Left ventricle myocardium superior (tissue), 1 donor: ENCODE measurements at regions not wholly inside any gene's neighbourhood (a gene's known extent, or its start where the extent isn't known, plus 50 kb on each side); places are given as distances from the start of the nearest gene placed in this dataset.

Source experiments
- ATAC-seq: fragments of 200-7000 bp; cut with Tn5 transposase; one replicate; pipeline ENCODE4 v1.9.1; 2020; ENCODE audit warnings: mild to moderate bottlenecking, moderate library complexity
- DNase-seq: peaks from one replicate; pipeline ENCODE4 v3.0.0-alpha.2; 2020
- intact Hi-C: fragments of 100-400 bp; cut with micrococcal nuclease; formaldehyde crosslinking; loops from one replicate; pipeline ENCODE4 v1.11.0; 2022
- donor health status: DM: no; HTN: yes; CAD: no; lungs with severe emphysema.

- ATAC-seq (no peak), DNase-seq (no peak)
- intact Hi-C loops, result no loop called here
Observed at GRCh38 chr6:48280035-48280620, 169.1 kb upstream of the PTCHD4 start.

DNA sequence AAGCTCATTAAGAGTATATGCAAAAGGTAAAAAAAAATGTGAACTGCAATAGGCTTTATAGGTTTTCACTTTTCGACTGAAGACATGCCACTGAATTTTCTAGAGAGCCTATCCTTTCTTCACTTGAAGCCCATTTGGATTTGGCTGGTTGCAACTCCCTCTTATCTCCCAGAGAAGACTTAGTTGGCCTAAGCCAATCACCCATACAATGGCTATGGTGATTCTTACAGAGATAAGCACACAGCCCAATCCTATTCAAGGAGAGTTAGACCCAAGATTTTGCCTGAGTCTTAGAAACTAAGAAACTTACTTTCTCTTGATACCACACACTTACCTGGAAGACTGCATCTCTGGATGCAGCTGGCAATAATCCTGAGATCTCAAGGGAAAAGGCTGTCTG lies 167.3 kb upstream of the PTCHD4 start:
- ATAC-seq (no peak), DNase-seq (no peak)
- intact Hi-C loops, result no loop called here

- ATAC-seq, result no peak
- DNase-seq, result no peak
- intact Hi-C loops, result no loop called here
Observed at GRCh38 chr6:48272518-48272917, 161.5 kb upstream of the PTCHD4 start.

- ATAC-seq (no peak), DNase-seq (no peak)
- intact Hi-C loops, result no loop called here
Observed at GRCh38 chr6:48255094-48255493, 144.1 kb upstream of the PTCHD4 start.

DNA sequence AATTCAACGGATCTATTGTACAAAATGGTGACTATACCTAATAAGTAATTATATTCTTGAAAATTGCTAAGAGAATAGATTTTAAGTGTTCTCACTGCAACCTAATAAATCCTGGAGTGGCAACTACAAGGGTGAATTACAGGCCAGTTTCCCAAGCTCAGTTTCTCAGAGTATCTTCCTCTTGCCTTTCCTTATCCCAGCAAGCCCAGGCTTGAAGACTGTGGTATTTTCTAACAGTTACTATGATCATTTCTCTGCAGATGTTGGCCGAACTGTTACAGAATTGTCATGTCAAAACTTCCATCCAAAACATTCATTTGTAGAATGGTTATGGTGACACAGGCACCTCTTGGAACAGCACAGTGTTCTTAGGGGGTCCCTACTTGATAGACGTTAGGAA lies 138.1 kb upstream of the PTCHD4 start:
- intact Hi-C loops, result no loop called here
- ATAC-seq, result no peak
- DNase-seq, result no peak

DNA sequence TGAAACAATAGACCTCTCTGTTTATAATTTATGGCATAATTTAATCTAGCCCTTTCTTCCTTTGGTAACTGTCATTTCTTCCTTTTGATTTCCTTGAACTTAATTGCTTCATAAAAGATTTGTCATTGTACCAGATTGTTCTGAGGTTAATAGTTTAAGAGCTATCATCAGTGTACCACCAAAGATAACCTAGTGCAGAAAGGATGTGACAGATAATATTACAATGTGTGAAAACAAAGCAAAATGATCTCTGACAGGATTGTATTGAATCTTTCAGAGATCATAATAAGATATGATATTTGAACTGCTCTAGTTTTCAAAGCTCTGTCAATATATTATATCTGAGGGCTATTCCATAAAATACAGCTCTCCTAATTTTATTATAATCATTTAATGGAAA lies 132.1 kb upstream of the PTCHD4 start:
- no peak for ATAC-seq
- no peak for DNase-seq
- intact Hi-C loops, result no loop called here

DNA sequence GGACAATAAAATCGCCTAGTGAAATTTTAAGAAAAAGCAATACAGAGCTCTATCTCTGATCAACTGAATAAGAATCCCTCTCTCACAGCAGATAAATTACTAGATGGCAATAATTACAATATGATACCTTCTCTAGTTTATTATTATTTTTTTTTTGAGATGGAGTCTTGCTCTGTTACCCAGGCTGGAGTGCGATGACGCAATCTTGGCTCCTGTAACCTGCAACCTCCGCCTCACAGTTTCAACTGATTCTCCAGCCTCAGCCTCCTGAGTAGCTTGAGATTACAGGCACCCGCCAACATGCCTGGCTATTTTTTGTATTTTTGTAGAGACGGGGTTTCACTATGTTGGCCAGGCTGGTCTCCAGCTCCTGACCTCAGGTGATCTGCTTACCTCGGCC lies 129.3 kb upstream of the PTCHD4 start:
- no peak for ATAC-seq

GRCh38 chr6:48236375-48236774 lies 125.4 kb upstream of the PTCHD4 start:
- ATAC-seq, result no peak
- DNase-seq, result no peak
- intact Hi-C loops, result no loop called here

More for the DNA sequence above, 129.3 kb upstream of the PTCHD4 start:
- no peak for DNase-seq
- intact Hi-C loops, result no loop called here

GRCh38 chr6:48233063-48233462 lies 122.1 kb upstream of the PTCHD4 start:
- DNase-seq, result no peak
- intact Hi-C loops, result no loop called here
- ATAC-seq, result no peak

DNA sequence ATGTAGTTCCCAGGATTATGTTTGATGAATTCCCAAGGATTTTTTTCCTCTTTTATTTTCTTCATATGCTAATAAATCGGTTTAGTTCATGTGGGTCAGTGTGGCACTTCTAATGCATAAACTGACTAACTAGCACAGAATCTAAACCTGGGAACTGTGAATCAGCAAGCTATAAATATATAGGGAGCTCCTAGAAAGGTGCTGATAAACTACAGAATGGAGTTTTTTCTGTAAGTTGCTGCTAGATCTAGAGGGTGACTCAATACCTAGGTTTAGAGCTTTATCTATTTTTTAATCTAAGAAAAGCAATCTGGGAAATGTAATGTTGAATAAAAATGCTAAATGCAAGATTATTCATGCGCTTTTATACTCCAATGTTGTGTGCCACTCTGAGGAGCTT lies 118.8 kb upstream of the PTCHD4 start:
- ATAC-seq (no peak), DNase-seq (no peak)
- intact Hi-C loops, result no loop called here

DNA sequence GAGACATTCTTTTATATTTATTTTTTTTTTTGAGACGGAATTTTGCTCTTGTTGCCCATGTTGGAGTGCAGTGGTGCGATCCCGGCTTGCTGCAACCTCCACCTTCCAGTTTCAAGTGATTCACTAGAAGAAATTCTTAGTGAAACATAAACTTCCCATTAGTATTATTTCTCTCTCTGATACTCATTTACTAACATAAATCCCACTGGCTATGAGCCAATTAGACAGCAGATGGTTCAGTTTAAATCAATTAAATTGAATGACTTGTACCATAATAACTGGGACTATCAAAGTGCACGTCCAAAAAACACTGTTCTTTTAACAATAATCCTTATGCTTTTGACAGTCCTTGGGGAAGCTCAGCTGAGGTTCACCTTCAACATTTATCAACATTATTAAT lies 111.2 kb upstream of the PTCHD4 start:
- no peak for ATAC-seq
- no peak for DNase-seq
- intact Hi-C loops, result no loop called here

GRCh38 chr6:48213076-48213788 lies 102.2 kb upstream of the PTCHD4 start:
- DNase-seq (no peak), ATAC-seq (no peak)
- intact Hi-C loops, result no loop called here

- DNase-seq (no peak), ATAC-seq (no peak)
- intact Hi-C loops, result no loop called here
Observed at GRCh38 chr6:48212501-48212900, 101.5 kb upstream of the PTCHD4 start.

DNA sequence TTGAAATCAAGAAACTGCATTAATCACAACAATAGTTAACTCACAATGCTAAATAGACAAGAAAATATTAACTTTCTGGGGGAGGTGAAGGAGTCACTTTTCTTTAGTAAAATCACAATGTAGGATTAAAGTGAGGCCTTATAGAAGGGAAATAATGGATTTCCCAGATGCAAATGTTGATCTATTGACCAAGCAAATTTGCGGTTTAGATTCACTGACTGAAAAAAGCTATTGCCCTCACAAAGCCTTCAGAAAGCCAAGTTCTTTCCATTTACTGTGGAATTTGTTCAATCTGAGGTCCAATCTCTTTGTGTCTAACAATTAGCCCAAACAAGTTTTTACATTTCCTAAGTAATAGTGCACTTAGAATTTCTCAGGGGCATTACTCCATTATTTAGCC lies 95.1 kb upstream of the PTCHD4 start:
- intact Hi-C loops, result no loop called here
- ATAC-seq (no peak), DNase-seq (no peak)

DNA sequence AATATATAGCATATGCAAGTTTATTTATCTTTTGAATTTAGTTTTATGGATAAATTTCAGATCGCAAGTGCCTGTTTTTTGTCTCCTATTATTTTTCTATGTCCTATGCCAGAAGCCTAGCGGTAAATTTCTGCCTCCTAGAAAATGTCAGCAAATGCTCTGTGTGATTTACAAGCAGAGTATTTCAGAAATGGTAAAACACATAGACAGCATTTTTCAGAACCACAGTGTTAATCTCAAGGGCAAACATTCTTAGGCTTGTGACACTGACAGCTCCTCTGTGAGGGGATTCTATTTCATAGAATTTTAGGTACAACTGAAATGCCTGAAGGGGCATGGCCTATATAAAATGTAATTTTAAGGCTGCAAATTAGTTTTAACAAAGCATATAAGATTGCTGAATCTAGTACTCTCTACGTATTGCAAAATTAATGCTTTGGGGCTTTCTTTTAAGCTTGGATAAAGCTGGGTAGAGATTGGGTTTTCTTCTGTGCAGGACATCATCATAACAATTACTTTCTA lies 89.9 kb upstream of the PTCHD4 start:
- ATAC-seq (no peak), DNase-seq (no peak)
- intact Hi-C loops, result no loop called here

- intact Hi-C loops, result no loop called here
Observed at GRCh38 chr6:48199499-48199898, 88.5 kb upstream of the PTCHD4 start.

DNA sequence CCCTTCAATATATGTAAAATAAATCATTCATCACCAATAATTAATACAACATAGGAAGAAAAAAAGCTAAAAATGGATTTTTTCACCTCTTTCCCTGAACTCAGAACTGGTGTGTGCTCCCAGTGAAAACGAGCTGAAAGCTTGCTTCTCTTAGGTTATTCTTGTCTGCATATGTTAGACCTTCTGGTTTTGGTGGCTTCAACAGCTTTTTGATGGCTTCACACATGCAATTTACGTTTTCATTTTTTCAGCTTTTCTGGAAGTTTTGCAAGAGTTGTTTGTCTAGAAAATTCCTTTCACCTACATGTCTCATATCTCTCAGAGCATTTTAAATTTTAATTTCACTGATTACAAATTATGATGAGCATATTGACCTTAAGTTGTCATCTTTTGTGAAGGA lies 86.9 kb upstream of the PTCHD4 start:
- DNase-seq, result no peak
- intact Hi-C loops, result no loop called here
- ATAC-seq, result no peak

More at GRCh38 chr6:48199499-48199898, 88.5 kb upstream of the PTCHD4 start:
- no peak for DNase-seq
- ATAC-seq, result no peak

DNA sequence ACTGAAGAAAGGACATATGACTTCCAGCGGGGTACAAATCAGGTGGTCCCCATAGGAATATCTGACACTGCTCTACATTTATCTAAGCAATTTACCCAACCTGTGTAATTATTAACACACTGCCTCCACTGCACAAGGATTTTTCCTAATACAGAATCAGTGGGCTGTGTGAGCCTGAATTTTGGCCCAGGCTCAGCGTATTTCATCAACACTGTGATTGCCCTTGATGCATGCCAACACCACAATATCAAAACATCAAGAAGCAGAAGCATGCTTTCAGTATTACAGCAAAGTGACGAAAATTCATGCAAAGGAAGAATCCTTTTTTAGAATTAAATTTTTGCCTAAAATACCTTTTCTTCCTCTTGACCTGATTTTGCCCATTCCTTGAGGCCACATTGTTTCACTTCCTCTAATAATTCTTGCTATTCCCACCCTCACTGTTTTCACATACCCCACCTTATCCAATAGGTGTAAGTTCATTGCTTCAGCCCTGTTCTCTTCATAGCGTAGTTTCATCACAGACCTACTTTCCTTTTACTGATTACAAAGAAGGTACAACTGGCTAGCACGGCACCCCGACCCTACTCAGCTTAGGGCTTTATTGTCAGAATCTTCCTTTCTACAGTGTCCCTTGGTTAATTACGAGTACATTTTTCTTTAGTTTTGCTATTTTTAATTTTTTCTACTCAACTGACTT lies 83.7 kb upstream of the PTCHD4 start:
- no peak for DNase-seq
- intact Hi-C loops, result no loop called here
- ATAC-seq, result no peak

- no peak for DNase-seq
- no peak for ATAC-seq
- intact Hi-C loops, result no loop called here
Observed at GRCh38 chr6:48188158-48188557, 77.2 kb upstream of the PTCHD4 start.

DNA sequence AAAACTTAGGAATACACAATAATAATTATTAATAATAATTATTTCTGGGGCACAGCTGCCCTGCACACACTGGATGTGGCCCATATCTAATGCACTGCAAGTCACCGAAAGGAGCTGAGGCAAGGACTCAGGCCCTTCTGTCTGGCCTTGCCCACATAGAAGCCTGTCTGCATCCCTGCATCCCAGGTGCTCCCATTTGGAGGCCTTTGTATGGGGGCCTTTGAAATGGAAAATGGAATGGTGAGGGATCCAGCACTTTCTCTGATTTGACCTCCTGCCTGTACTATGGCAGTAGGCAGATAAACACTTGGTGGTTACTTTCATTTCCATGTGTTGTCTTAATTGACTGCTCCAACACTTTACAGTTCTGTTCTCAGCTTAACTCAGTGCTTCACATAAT lies 75.7 kb upstream of the PTCHD4 start:
- intact Hi-C loops, result no loop called here
- ATAC-seq (no peak), DNase-seq (no peak)

DNA sequence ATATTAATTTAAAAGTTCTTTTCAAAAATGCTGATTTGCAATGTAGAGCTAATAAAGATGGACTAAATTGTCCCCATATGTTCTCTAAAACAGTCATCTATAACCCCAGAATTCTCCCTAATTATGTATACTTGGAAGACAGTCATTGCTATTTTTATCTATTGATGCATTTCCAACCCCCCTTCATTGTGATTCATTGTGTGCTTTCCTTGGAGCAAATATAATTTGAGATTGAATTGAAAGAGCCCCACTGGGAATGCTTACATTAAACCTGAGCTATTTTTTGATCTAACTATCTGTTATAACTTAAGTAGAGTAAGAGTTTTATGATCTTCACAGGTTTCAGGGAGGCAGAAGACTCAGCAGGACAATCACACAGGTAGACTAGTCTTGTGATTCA lies 73.7 kb upstream of the PTCHD4 start:
- DNase-seq (no peak), ATAC-seq (no peak)
- intact Hi-C loops, result no loop called here
